Upper lobe of left lung (tissue), 4 donors: ENCODE measurements at regions not wholly inside any gene's neighbourhood (a gene's known extent, or its start where the extent isn't known, plus 50 kb on each side); places are given as distances from the start of the nearest gene placed in this dataset.

Source experiments
- CTCF ChIP-seq, 6 experiments: fragments of 450-650 bp in 4 of 6; fragments of 200-600 bp in 2 of 6; sonication (generic) in 2 of 6; IDR thresholded peaks; one replicate each; pipeline ENCODE4 v1.5.1; 2016 to 2019; ENCODE audit warnings: antibody characterized with exemption in 6 of 6
- POLR2A ChIP-seq, 4 donors: fragments of 450-650 bp; IDR thresholded peaks; one replicate each; pipeline ENCODE4 v1.5.1; 2016 to 2017; ENCODE audit warnings: antibody characterized with exemption in 4 of 4, mild to moderate bottlenecking in 2 of 4

- TF ChIP-seq CTCF (IDR thresholded peaks at IDR 0.05) (no peak), POLR2A (IDR thresholded peaks at IDR 0.05) (no peak)
These were observed 178.1 kb upstream of the PIEZO2 start for GRCh38 chr18:11327391-11328009.
